ENCODE measurements at regions not wholly inside any gene's neighbourhood (a gene's known extent, or its start where the extent isn't known, plus 50 kb on each side); places are given as distances from the start of the nearest gene placed in this dataset.
A peak's percentile ranks its signal among the peaks of the same experiment; 100 is the strongest.
"Not testable (repeated sequence)": the region's sequence is repeated elsewhere in the genome, so short reads cannot be mapped to it uniquely, and the experiment has no call there.

- not testable (repeated sequence) for DNase-seq
Observed at GRCh38 chr22:25398591-25399062, 165.8 kb upstream of the GRK3 start.

GRCh38 chr22:25399649-25400151 lies 164.8 kb upstream of the GRK3 start:
- DNase-seq = no peak

GRCh38 chr22:25402160-25402500 lies 162.3 kb upstream of the GRK3 start:
- no peak for DNase-seq

GRCh38 chr22:25402501-25403283 lies 161.8 kb upstream of the GRK3 start:
- no peak for DNase-seq

- peak; percentile 4 for DNase-seq
Observed at GRCh38 chr22:25403284-25403810, 161.1 kb upstream of the GRK3 start.

GRCh38 chr22:25403811-25404471 lies 160.5 kb upstream of the GRK3 start:
- DNase-seq = peak; percentile 20

- no peak for DNase-seq
Observed at GRCh38 chr22:25404556-25404927, 159.9 kb upstream of the GRK3 start.

GRCh38 chr22:25404928-25405816 lies 159.3 kb upstream of the GRK3 start:
- DNase-seq = peak; percentile 39

GRCh38 chr22:25405841-25406509 lies 158.5 kb upstream of the GRK3 start:
- no peak for DNase-seq

GRCh38 chr22:25406510-25407210 lies 157.8 kb upstream of the GRK3 start:
- no peak for DNase-seq

GRCh38 chr22:25407226-25407858 lies 157.1 kb upstream of the GRK3 start:
- DNase-seq = no peak

GRCh38 chr22:25407859-25408229 lies 156.6 kb upstream of the GRK3 start:
- peak; percentile 19 for DNase-seq

- DNase-seq = no peak
Observed at GRCh38 chr22:25409240-25409639, 155.2 kb upstream of the GRK3 start.

- no peak for DNase-seq
Observed at GRCh38 chr22:25410849-25411248, 153.6 kb upstream of the GRK3 start.

GRCh38 chr22:25413620-25414019 lies 150.9 kb upstream of the GRK3 start:
- DNase-seq = no peak

GRCh38 chr22:25415731-25416130 lies 148.7 kb upstream of the GRK3 start:
- peak; percentile 80 for DNase-seq

- not testable (repeated sequence) for DNase-seq
Observed at GRCh38 chr22:25417826-25418225, 146.6 kb upstream of the GRK3 start.

- peak; percentile 70 for DNase-seq
Observed at GRCh38 chr22:25419247-25420113, 145.0 kb upstream of the GRK3 start.

- not testable (repeated sequence) for DNase-seq
Observed at GRCh38 chr22:25420114-25420441, 144.4 kb upstream of the GRK3 start.

GRCh38 chr22:25420471-25420924 lies 144.0 kb upstream of the GRK3 start:
- DNase-seq = peak; percentile 10

Measured in NCI-H1092 treated with DMSO at 0.1 percent for 48 hours (cell line).